GM23338 (cell line): ENCODE measurements at regions not wholly inside any gene's neighbourhood (a gene's known extent, or its start where the extent isn't known, plus 50 kb on each side); places are given as distances from the start of the nearest gene placed in this dataset.

Experiments used
- CTCF ChIP-seq, 2 experiments: fragments of 200-600 bp in 1 of 2; sonication (generic) in 1 of 2; conservative IDR thresholded peaks; 2 replicates each; pipeline versions ENCODE4 v1.5.1 to v1.6.1; 2016 to 2017; ENCODE audit warnings: antibody characterized with exemption in 2 of 2, low read depth in 2 of 2, mild to moderate bottlenecking in 2 of 2, moderate library complexity in 1 of 2
- EZH2phosphoT487 ChIP-seq: fragments of 200-600 bp; sonication (generic); IDR thresholded peaks from one replicate; pipeline ENCODE4 v1.8.1; 2018; ENCODE audit warnings: antibody characterized with exemption; ENCODE audit not compliant: unreplicated experiment
- POLR2AphosphoS5 ChIP-seq: IDR thresholded peaks from 2 replicates; pipeline ENCODE4 v1.6.1; 2016; ENCODE audit warnings: antibody characterized with exemption, low read depth
- TF ChIP-seq, protein P1 (sequence below): IDR thresholded peaks from one replicate; pipeline ENCODE4 v1.6.1; 2018; ENCODE audit warnings: antibody characterized with exemption; ENCODE audit not compliant: unreplicated experiment

DNA sequence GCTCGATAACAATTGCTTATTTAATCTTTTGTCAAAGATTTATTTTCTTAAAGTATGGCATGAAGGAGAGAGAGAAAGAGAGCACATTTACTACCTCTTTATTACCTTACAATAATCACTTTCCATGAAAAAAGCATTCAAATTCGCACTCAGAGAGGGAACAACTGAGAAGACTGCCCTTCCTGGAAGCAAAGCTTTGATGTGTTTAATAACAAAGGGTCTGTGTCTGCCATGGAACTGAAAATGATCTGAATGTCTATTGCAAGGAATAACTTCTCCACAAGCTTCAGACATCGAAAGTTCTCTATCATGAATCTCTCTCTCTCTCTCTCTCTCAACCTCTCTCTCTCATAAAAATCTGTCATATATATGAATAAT, 308.9 kb downstream of the HDGFL1 start:
- TF ChIP-seq CTCF (conservative IDR thresholded peaks at IDR 0.05; ENCODE audit: low read depth in 2 of 2) (no peak), POLR2AphosphoS5 (no peak), EZH2phosphoT487 (no peak)
- TF ChIP-seq, protein P1, sequence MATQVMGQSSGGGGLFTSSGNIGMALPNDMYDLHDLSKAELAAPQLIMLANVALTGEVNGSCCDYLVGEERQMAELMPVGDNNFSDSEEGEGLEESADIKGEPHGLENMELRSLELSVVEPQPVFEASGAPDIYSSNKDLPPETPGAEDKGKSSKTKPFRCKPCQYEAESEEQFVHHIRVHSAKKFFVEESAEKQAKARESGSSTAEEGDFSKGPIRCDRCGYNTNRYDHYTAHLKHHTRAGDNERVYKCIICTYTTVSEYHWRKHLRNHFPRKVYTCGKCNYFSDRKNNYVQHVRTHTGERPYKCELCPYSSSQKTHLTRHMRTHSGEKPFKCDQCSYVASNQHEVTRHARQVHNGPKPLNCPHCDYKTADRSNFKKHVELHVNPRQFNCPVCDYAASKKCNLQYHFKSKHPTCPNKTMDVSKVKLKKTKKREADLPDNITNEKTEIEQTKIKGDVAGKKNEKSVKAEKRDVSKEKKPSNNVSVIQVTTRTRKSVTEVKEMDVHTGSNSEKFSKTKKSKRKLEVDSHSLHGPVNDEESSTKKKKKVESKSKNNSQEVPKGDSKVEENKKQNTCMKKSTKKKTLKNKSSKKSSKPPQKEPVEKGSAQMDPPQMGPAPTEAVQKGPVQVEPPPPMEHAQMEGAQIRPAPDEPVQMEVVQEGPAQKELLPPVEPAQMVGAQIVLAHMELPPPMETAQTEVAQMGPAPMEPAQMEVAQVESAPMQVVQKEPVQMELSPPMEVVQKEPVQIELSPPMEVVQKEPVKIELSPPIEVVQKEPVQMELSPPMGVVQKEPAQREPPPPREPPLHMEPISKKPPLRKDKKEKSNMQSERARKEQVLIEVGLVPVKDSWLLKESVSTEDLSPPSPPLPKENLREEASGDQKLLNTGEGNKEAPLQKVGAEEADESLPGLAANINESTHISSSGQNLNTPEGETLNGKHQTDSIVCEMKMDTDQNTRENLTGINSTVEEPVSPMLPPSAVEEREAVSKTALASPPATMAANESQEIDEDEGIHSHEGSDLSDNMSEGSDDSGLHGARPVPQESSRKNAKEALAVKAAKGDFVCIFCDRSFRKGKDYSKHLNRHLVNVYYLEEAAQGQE: no peak
